Activated B cell treated with CpG ODN at 0.5 μM for 24 hours (primary cell): ENCODE measurements at regions not wholly inside any gene's neighbourhood (a gene's known extent, or its start where the extent isn't known, plus 50 kb on each side); places are given as distances from the start of the nearest gene placed in this dataset.

ENCODE experiments used
- ATAC-seq: fragments of 200-7000 bp; cut with Tn5 transposase; one replicate; pipeline ENCODE4 v1.10.0; 2021; ENCODE audit warnings: low read depth, mild to moderate bottlenecking, moderate library complexity
- CTCF ChIA-PET: fragments of 350-600 bp; sonication (Branson Sonifier 250); formaldehyde crosslinking; loops from one replicate; lab custom pipeline; 2021; ENCODE audit warnings: antibody characterized with exemption; lab: Charles Lee
- POLR2A ChIA-PET: fragments of 350-600 bp; sonication (Branson Sonifier 250); formaldehyde crosslinking; loops from one replicate; lab custom pipeline; 2021; ENCODE audit warnings: antibody characterized with exemption; lab: Charles Lee
- DNase-seq: peaks from one replicate; pipeline ENCODE4 v3.0.0; 2022
- H3K27ac Mint-ChIP-seq: one replicate; pipeline ENCODE4 v1.8.0; 2020; ENCODE audit warnings: mixed read lengths
- H3K27me3 Mint-ChIP-seq: one replicate; pipeline ENCODE4 v1.8.0; 2021; ENCODE audit warnings: mixed read lengths
- H3K36me3 Mint-ChIP-seq: one replicate; pipeline ENCODE4 v1.8.0; 2021; ENCODE audit warnings: low read depth, mixed read lengths
- H3K4me1 Mint-ChIP-seq: one replicate; pipeline ENCODE4 v1.8.0; 2021; ENCODE audit warnings: mixed read lengths
- H3K4me3 Mint-ChIP-seq: one replicate; pipeline ENCODE4 v1.8.0; 2020; ENCODE audit warnings: mild to moderate bottlenecking, mixed read lengths
- H3K9me3 Mint-ChIP-seq: one replicate; pipeline ENCODE4 v1.8.0; 2020; ENCODE audit warnings: mixed read lengths
- CTCF ChIP-seq: fragments of 200-600 bp; IDR thresholded peaks from one replicate; pipeline ENCODE4 v1.8.0; 2022; ENCODE audit warnings: antibody characterized with exemption, mild to moderate bottlenecking
- intact Hi-C: fragments of 100-400 bp; cut with micrococcal nuclease; formaldehyde crosslinking; loops from one replicate; pipeline ENCODE4 v1.15.1; 2024

GRCh38 chr6:149229096-149229495 is 88.4 kb upstream of the TAB2 start:
- Mint-ChIP-seq H3K36me3 (no peaks in the 10 kb centered on the region), H3K4me3 (no peak overlapping the region), H3K4me1 (peaks cover 41% of the 10 kb centered on the region), H3K27me3 (no peaks in the 10 kb centered on the region), H3K9me3 (no peaks in the 10 kb centered on the region), H3K27ac (no peak overlapping the region)
- TF ChIP-seq CTCF: no peak
- POLR2A ChIA-PET: no interaction called here
- intact Hi-C loops: no loop called here
- no peak for DNase-seq
- CTCF ChIA-PET: no interaction called here
- ATAC-seq: no peak

- DNase-seq (no peak), ATAC-seq (peak; percentile 35)
- Mint-ChIP-seq H3K36me3 (no peaks in the 10 kb centered on the region), H3K4me3 (peak overlapping the region; percentile 58), H3K27ac (peak overlapping the region; percentile 46), H3K9me3 (no peaks in the 10 kb centered on the region), H3K27me3 (no peaks in the 10 kb centered on the region), H3K4me1 (peaks cover 59% of the 10 kb centered on the region)
- POLR2A ChIA-PET: interaction anchor here (1.2 to 2.3 kb wide), 5 partner anchors 16 to 86 kb away, joined by 3 to 9 read pairs (median 6); partner anchors contain the start of gene TAB2
- CTCF ChIA-PET: interaction anchor here (0.6 to 1.5 kb wide), 3 partner anchors 40 to 201 kb away, joined by 3 to 6 read pairs (median 5); no protein-coding TSS in a partner anchor
- no peak for TF ChIP-seq CTCF
- intact Hi-C loops: loop anchor here (2.0 kb wide), 2 partner anchors 16 to 26 kb away; no protein-coding TSS in a partner anchor
Observed at GRCh38 chr6:149230712-149231460, 86.6 kb upstream of the TAB2 start.

- no peak for TF ChIP-seq CTCF
- ChIA-PET POLR2A (interaction anchor here (1.2 to 2.3 kb wide), 4 partner anchors 15 to 85 kb away, joined by 3 to 9 read pairs (median 6); partner anchors contain the start of gene TAB2), CTCF (interaction anchor here (0.7 kb wide), 1 partner anchor 40 kb away, joined by 3 read pairs; no protein-coding TSS in a partner anchor)
- no peaks in the 10 kb centered on the region for H3K27me3 Mint-ChIP-seq
- no peaks in the 10 kb centered on the region for H3K9me3 Mint-ChIP-seq
- DNase-seq (no peak), ATAC-seq (no peak)
- peak overlapping the region; percentile 13 for H3K4me3 Mint-ChIP-seq
- intact Hi-C loops: loop anchor here (2.0 kb wide), 2 partner anchors 15 to 25 kb away; no protein-coding TSS in a partner anchor
- H3K4me1 Mint-ChIP-seq: peaks cover 60% of the 10 kb centered on the region
- H3K27ac Mint-ChIP-seq: no peak overlapping the region
- no peaks in the 10 kb centered on the region for H3K36me3 Mint-ChIP-seq
Observed at GRCh38 chr6:149231778-149232177, 85.7 kb upstream of the TAB2 start.

- no peak for TF ChIP-seq CTCF
- H3K4me3 Mint-ChIP-seq: no peak overlapping the region
- no peaks in the 10 kb centered on the region for H3K27me3 Mint-ChIP-seq
- H3K4me1 Mint-ChIP-seq: peaks cover 60% of the 10 kb centered on the region
- ChIA-PET CTCF (no interaction called here), POLR2A (no interaction called here)
- intact Hi-C loops: no loop called here
- ATAC-seq (no peak), DNase-seq (no peak)
- H3K9me3 Mint-ChIP-seq: no peaks in the 10 kb centered on the region
- H3K27ac Mint-ChIP-seq: no peak overlapping the region
- no peaks in the 10 kb centered on the region for H3K36me3 Mint-ChIP-seq
Observed at GRCh38 chr6:149233056-149233715, 84.3 kb upstream of the TAB2 start.
